Transverse colon (tissue), 4 donors: ENCODE measurements at regions not wholly inside any gene's neighbourhood (a gene's known extent, or its start where the extent isn't known, plus 50 kb on each side); places are given as distances from the start of the nearest gene placed in this dataset.
A peak's percentile ranks its signal among the peaks of the same experiment; 100 is the strongest.

Experiments
- DNase-seq: peaks from one replicate; pipeline ENCODE4 v3.0.0-alpha.2; 2019
- H3K27ac ChIP-seq, 4 donors: fragments of 200-600 bp; sonication (generic); 2 replicates each; pipeline ENCODE4 v1.5.1; 2016 to 2018; ENCODE audit warnings: inconsistent platforms in 4 of 4
- H3K27me3 ChIP-seq: fragments of 200-600 bp; sonication (generic); 2 replicates; pipeline ENCODE4 v1.5.1; 2017; ENCODE audit warnings: inconsistent platforms
- H3K36me3 ChIP-seq, 4 donors: fragments of 200-600 bp; sonication (generic); 2 replicates each; pipeline ENCODE4 v1.5.1; 2017 to 2019; ENCODE audit warnings: inconsistent platforms in 4 of 4
- H3K4me1 ChIP-seq, 4 donors: fragments of 200-600 bp; sonication (generic); 2 replicates each; pipeline ENCODE4 v1.5.1; 2017 to 2020; ENCODE audit warnings: inconsistent platforms in 4 of 4
- H3K4me3 ChIP-seq, 4 donors: fragments of 200-600 bp; sonication (generic); 1 replicate in 1 of 4; 2 replicates in 3 of 4; pipeline versions ENCODE4 v1.5.1 to v1.6.1; 2017 to 2019; ENCODE audit warnings: inconsistent platforms in 4 of 4
- H3K9me3 ChIP-seq, 2 donors: fragments of 200-600 bp; sonication (generic); 2 replicates each; pipeline ENCODE4 v1.5.1; 2017 to 2019; ENCODE audit warnings: inconsistent platforms in 2 of 2
- CTCF ChIP-seq, 5 experiments: fragments of 200-600 bp in 3 of 5; fragments of 450-650 bp in 2 of 5; sonication (generic) in 3 of 5; IDR thresholded peaks; 1 replicate in 2 of 5; 2 replicates in 3 of 5; pipeline ENCODE4 v1.5.1; 2016 to 2017; ENCODE audit warnings: antibody characterized with exemption in 5 of 5, inconsistent platforms in 3 of 5, mild to moderate bottlenecking in 2 of 5, moderate library complexity in 1 of 5
- EP300 ChIP-seq: sonication (generic); formaldehyde crosslinking; IDR thresholded peaks from one replicate; pipeline ENCODE4 v1.6.1; 2017; ENCODE audit warnings: antibody characterized with exemption, low read depth
- POLR2A ChIP-seq: fragments of 450-650 bp; IDR thresholded peaks from one replicate; pipeline ENCODE4 v1.6.1; 2016; ENCODE audit warnings: antibody characterized with exemption, mild to moderate bottlenecking, moderate library complexity
- POLR2AphosphoS5 ChIP-seq, 3 donors: sonication (generic); formaldehyde crosslinking; IDR thresholded peaks; one replicate each; pipeline ENCODE4 v1.6.1; 2016; ENCODE audit warnings: antibody characterized with exemption in 3 of 3
- WGBS, 2 donors: methylation state at CpG; one replicate each; pipeline ENCODE4 v1.1.5; 2018; ENCODE audit warnings: low coverage in 1 of 2; 5-methylcytosine and 5-hydroxymethylcytosine counted together
- in situ Hi-C, 4 donors: fragments of 200-750 bp; cut with MboI; loops; one replicate each; pipeline versions ENCODE4 v1.15.0 to v1.15.1; 2017; ENCODE audit warnings: low sequenced_read_pairs in 3 of 4, low pct_ligation_motif_present in 1 of 4, low pct_unique_long_range_greater_than_20kb in 1 of 4
- intact Hi-C: fragments of 100-400 bp; cut with DNase I; formaldehyde crosslinking; loops from one replicate; pipeline ENCODE4 v1.15.1; 2023; ENCODE audit warnings: low total_unique reads

DNA sequence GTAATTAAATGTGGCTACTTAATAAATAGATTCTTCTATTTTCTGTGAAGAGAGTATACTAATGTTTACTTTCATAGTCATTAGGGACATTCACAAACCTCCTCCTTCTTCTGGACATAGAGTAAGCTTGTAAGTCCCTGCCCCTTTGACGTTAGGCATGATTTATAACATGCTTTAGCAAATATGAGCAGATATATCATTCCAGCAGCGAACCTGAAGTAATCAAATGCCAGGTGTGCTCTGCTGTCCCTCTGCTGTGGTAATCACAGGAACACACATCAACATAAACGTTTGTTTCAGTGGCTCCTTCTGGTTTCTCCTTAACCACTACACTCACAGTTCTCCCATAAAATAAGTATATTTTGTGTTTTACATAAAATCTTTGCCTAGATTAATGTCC is 961.8 kb downstream of the FLRT2 start:
- Histone ChIP-seq H3K27ac (no peak overlapping the region), H3K36me3 (no peaks in the 10 kb centered on the region), H3K27me3 (no peaks in the 10 kb centered on the region), H3K9me3 (no peaks in the 10 kb centered on the region), H3K4me1 (no peaks in the 10 kb centered on the region), H3K4me3 (no peak overlapping the region)
- in situ Hi-C loops: no loop called here
- intact Hi-C loops: no loop called here
- DNase-seq: no peak
- TF ChIP-seq CTCF (IDR thresholded peaks at IDR 0.05) (no peak), POLR2A (no peak), POLR2AphosphoS5 (IDR thresholded peaks at IDR 0.05) (no peak), EP300 (no peak)
- whole genome bisulfite sequencing, 2 donors: 16 to 19% methylated on average over 3 of the region's 3 CpGs

GRCh38 chr14:86481104-86481503 is 951.2 kb downstream of the FLRT2 start:
- Histone ChIP-seq H3K4me3 (no peak overlapping the region), H3K27ac (no peak overlapping the region), H3K36me3 (no peaks in the 10 kb centered on the region), H3K27me3 (no peaks in the 10 kb centered on the region), H3K4me1 (no peaks in the 10 kb centered on the region), H3K9me3 (no peaks in the 10 kb centered on the region)
- DNase-seq: no peak
- intact Hi-C loops (no loop called here), in situ Hi-C loops (no loop called here)
- TF ChIP-seq POLR2A (no peak), POLR2AphosphoS5 (IDR thresholded peaks at IDR 0.05) (no peak), EP300 (no peak), CTCF (IDR thresholded peaks at IDR 0.05) (no peak)

- WGBS, 2 donors: 52 to 94% methylated on average over 2 to 5 of the region's 5 CpGs
- H3K9me3 ChIP-seq: no peaks in the 10 kb centered on the region
These were observed 934.4 kb downstream of the FLRT2 start for GRCh38 chr14:86464341-86464740.

GRCh38 chr14:86462193-86462753 is 932.3 kb downstream of the FLRT2 start:
- Histone ChIP-seq H3K36me3 (no peaks in the 10 kb centered on the region), H3K27ac (no peak overlapping the region), H3K4me1 (no peaks in the 10 kb centered on the region), H3K9me3 (no peaks in the 10 kb centered on the region), H3K27me3 (no peaks in the 10 kb centered on the region), H3K4me3 (no peak overlapping the region)
- TF ChIP-seq POLR2AphosphoS5 (IDR thresholded peaks at IDR 0.05): no peak
- peak in 3 of 5 experiments; percentile 8 to 38 (median 15) for TF ChIP-seq CTCF (IDR thresholded peaks at IDR 0.05)
- TF ChIP-seq EP300: no peak
- TF ChIP-seq POLR2A: no peak
- DNase-seq: no peak
- intact Hi-C loops (no loop called here), in situ Hi-C loops (no loop called here)
- WGBS, 2 donors: 55 to 83% methylated on average over 1 of the region's 1 CpG

More at GRCh38 chr14:86464341-86464740, 934.4 kb downstream of the FLRT2 start:
- no peaks in the 10 kb centered on the region for H3K36me3 ChIP-seq
- in situ Hi-C loops (no loop called here), intact Hi-C loops (no loop called here)
- DNase-seq: no peak
- H3K27me3 ChIP-seq: no peaks in the 10 kb centered on the region
- no peak overlapping the region for H3K27ac ChIP-seq
- no peaks in the 10 kb centered on the region for H3K4me1 ChIP-seq
- TF ChIP-seq EP300: no peak
- TF ChIP-seq CTCF (IDR thresholded peaks at IDR 0.05): no peak
- no peak for TF ChIP-seq POLR2AphosphoS5 (IDR thresholded peaks at IDR 0.05)
- TF ChIP-seq POLR2A: no peak
- H3K4me3 ChIP-seq: no peak overlapping the region
